T-helper 2 cell treated with Interferon-gamma antibody and Interleukin-4, amounts not matched to agents 5 μg/mL and 100 μg/mL, for 36 hours (primary cell): ENCODE measurements at regions not wholly inside any gene's neighbourhood (a gene's known extent, or its start where the extent isn't known, plus 50 kb on each side); places are given as distances from the start of the nearest gene placed in this dataset.

Source experiments
- DNase-seq: peaks from one replicate; pipeline ENCODE4 v3.0.0; 2021; ENCODE audit warnings: low spot score
- H3K27ac Mint-ChIP-seq: one replicate; pipeline ENCODE4 v1.8.0; 2021; ENCODE audit warnings: mild to moderate bottlenecking, mixed read lengths
- H3K27me3 Mint-ChIP-seq: one replicate; pipeline ENCODE4 v1.8.0; 2021; ENCODE audit warnings: low read depth, mixed read lengths
- H3K36me3 Mint-ChIP-seq: one replicate; pipeline ENCODE4 v1.8.0; 2021; ENCODE audit warnings: low read depth, mixed read lengths
- H3K4me1 Mint-ChIP-seq: one replicate; pipeline ENCODE4 v1.8.0; 2021; ENCODE audit warnings: low read depth, mixed read lengths
- H3K4me3 Mint-ChIP-seq: one replicate; pipeline ENCODE4 v1.8.0; 2022; ENCODE audit warnings: mild to moderate bottlenecking, moderate library complexity, mixed read lengths
- H3K9me3 Mint-ChIP-seq: one replicate; pipeline ENCODE4 v1.8.0; 2021; ENCODE audit warnings: mixed read lengths

GRCh38 chr9:79976257-79977073 lies 404.7 kb downstream of the TLE4 start:
- Mint-ChIP-seq H3K4me1 (no peaks in the 10 kb centered on the region), H3K27me3 (peaks cover 2% of the 10 kb centered on the region), H3K9me3 (peaks cover 4% of the 10 kb centered on the region), H3K4me3 (no peak overlapping the region), H3K27ac (no peak overlapping the region), H3K36me3 (no peaks in the 10 kb centered on the region)
- no peak for DNase-seq

- H3K36me3 Mint-ChIP-seq: no peaks in the 10 kb centered on the region
- no peak for DNase-seq
- no peak overlapping the region for H3K4me3 Mint-ChIP-seq
- H3K4me1 Mint-ChIP-seq: no peaks in the 10 kb centered on the region
- peaks cover 2% of the 10 kb centered on the region for H3K27me3 Mint-ChIP-seq
- H3K27ac Mint-ChIP-seq: no peak overlapping the region
- H3K9me3 Mint-ChIP-seq: peaks cover 4% of the 10 kb centered on the region
These were observed 404.0 kb downstream of the TLE4 start for GRCh38 chr9:79975621-79976256.

GRCh38 chr9:79974806-79975422 lies 403.1 kb downstream of the TLE4 start:
- H3K4me3 Mint-ChIP-seq: no peak overlapping the region
- no peak overlapping the region for H3K27ac Mint-ChIP-seq
- H3K27me3 Mint-ChIP-seq: peaks cover 2% of the 10 kb centered on the region
- no peaks in the 10 kb centered on the region for H3K36me3 Mint-ChIP-seq
- H3K4me1 Mint-ChIP-seq: no peaks in the 10 kb centered on the region
- H3K9me3 Mint-ChIP-seq: peaks cover 4% of the 10 kb centered on the region
- DNase-seq: no peak

- no peaks in the 10 kb centered on the region for H3K36me3 Mint-ChIP-seq
- H3K4me1 Mint-ChIP-seq: no peaks in the 10 kb centered on the region
- DNase-seq: no peak
- H3K27me3 Mint-ChIP-seq: peaks cover under 1% of the 10 kb centered on the region
- H3K4me3 Mint-ChIP-seq: no peak overlapping the region
- H3K27ac Mint-ChIP-seq: no peak overlapping the region
- peaks cover 4% of the 10 kb centered on the region for H3K9me3 Mint-ChIP-seq
These were observed 401.9 kb downstream of the TLE4 start for GRCh38 chr9:79973627-79974026.

GRCh38 chr9:79970146-79970425 lies 398.3 kb downstream of the TLE4 start:
- H3K4me3 Mint-ChIP-seq: no peak overlapping the region
- H3K27ac Mint-ChIP-seq: no peak overlapping the region
- H3K27me3 Mint-ChIP-seq: no peaks in the 10 kb centered on the region
- peaks cover 4% of the 10 kb centered on the region for H3K9me3 Mint-ChIP-seq
- no peak for DNase-seq
- no peaks in the 10 kb centered on the region for H3K36me3 Mint-ChIP-seq
- H3K4me1 Mint-ChIP-seq: no peaks in the 10 kb centered on the region

GRCh38 chr9:79969393-79970145 lies 397.8 kb downstream of the TLE4 start:
- no peaks in the 10 kb centered on the region for H3K36me3 Mint-ChIP-seq
- no peak overlapping the region for H3K27ac Mint-ChIP-seq
- no peaks in the 10 kb centered on the region for H3K4me1 Mint-ChIP-seq
- H3K9me3 Mint-ChIP-seq: peaks cover 4% of the 10 kb centered on the region
- no peak overlapping the region for H3K4me3 Mint-ChIP-seq
- DNase-seq: no peak
- no peaks in the 10 kb centered on the region for H3K27me3 Mint-ChIP-seq

- H3K27ac Mint-ChIP-seq: no peak overlapping the region
- H3K27me3 Mint-ChIP-seq: no peaks in the 10 kb centered on the region
- no peaks in the 10 kb centered on the region for H3K4me1 Mint-ChIP-seq
- no peak for DNase-seq
- no peaks in the 10 kb centered on the region for H3K36me3 Mint-ChIP-seq
- peaks cover 4% of the 10 kb centered on the region for H3K9me3 Mint-ChIP-seq
- no peak overlapping the region for H3K4me3 Mint-ChIP-seq
These were observed 396.8 kb downstream of the TLE4 start for GRCh38 chr9:79968533-79968932.

- Mint-ChIP-seq H3K4me1 (no peaks in the 10 kb centered on the region), H3K9me3 (no peaks in the 10 kb centered on the region), H3K36me3 (no peaks in the 10 kb centered on the region), H3K27ac (no peak overlapping the region), H3K27me3 (peaks cover 2% of the 10 kb centered on the region), H3K4me3 (no peak overlapping the region)
- DNase-seq: no peak
These were observed 391.1 kb downstream of the TLE4 start for GRCh38 chr9:79962836-79963235.

- Mint-ChIP-seq H3K4me3 (no peak overlapping the region), H3K4me1 (no peaks in the 10 kb centered on the region), H3K27ac (no peak overlapping the region), H3K36me3 (no peaks in the 10 kb centered on the region), H3K27me3 (peaks cover 2% of the 10 kb centered on the region), H3K9me3 (no peaks in the 10 kb centered on the region)
- DNase-seq: no peak
These were observed 390.4 kb downstream of the TLE4 start for GRCh38 chr9:79962150-79962549.

GRCh38 chr9:79955300-79955699 lies 383.5 kb downstream of the TLE4 start:
- no peaks in the 10 kb centered on the region for H3K27me3 Mint-ChIP-seq
- H3K4me1 Mint-ChIP-seq: no peaks in the 10 kb centered on the region
- DNase-seq: no peak

GRCh38 chr9:79953908-79954307 lies 382.1 kb downstream of the TLE4 start:
- Mint-ChIP-seq H3K4me3 (no peak overlapping the region), H3K36me3 (no peaks in the 10 kb centered on the region), H3K9me3 (no peaks in the 10 kb centered on the region), H3K4me1 (no peaks in the 10 kb centered on the region), H3K27me3 (no peaks in the 10 kb centered on the region), H3K27ac (no peak overlapping the region)
- DNase-seq: no peak

More at GRCh38 chr9:79955300-79955699, 383.5 kb downstream of the TLE4 start:
- no peaks in the 10 kb centered on the region for H3K36me3 Mint-ChIP-seq
- no peak overlapping the region for H3K27ac Mint-ChIP-seq
- no peak overlapping the region for H3K4me3 Mint-ChIP-seq
- H3K9me3 Mint-ChIP-seq: no peaks in the 10 kb centered on the region

- Mint-ChIP-seq H3K27ac (no peak overlapping the region), H3K36me3 (no peaks in the 10 kb centered on the region), H3K27me3 (no peaks in the 10 kb centered on the region), H3K9me3 (no peaks in the 10 kb centered on the region), H3K4me1 (no peaks in the 10 kb centered on the region), H3K4me3 (no peak overlapping the region)
- no peak for DNase-seq
These were observed 380.6 kb downstream of the TLE4 start for GRCh38 chr9:79952401-79952800.

- Mint-ChIP-seq H3K4me3 (no peak overlapping the region), H3K27ac (no peak overlapping the region), H3K4me1 (no peaks in the 10 kb centered on the region), H3K36me3 (no peaks in the 10 kb centered on the region), H3K27me3 (no peaks in the 10 kb centered on the region), H3K9me3 (no peaks in the 10 kb centered on the region)
- no peak for DNase-seq
These were observed 374.9 kb downstream of the TLE4 start for GRCh38 chr9:79946712-79947111.

GRCh38 chr9:79945495-79945894 lies 373.7 kb downstream of the TLE4 start:
- H3K4me3 Mint-ChIP-seq: no peak overlapping the region
- no peaks in the 10 kb centered on the region for H3K36me3 Mint-ChIP-seq
- no peaks in the 10 kb centered on the region for H3K9me3 Mint-ChIP-seq
- H3K4me1 Mint-ChIP-seq: no peaks in the 10 kb centered on the region
- H3K27ac Mint-ChIP-seq: no peak overlapping the region
- no peak for DNase-seq
- H3K27me3 Mint-ChIP-seq: no peaks in the 10 kb centered on the region
